GM21367 (cell line): ENCODE measurements at regions not wholly inside any gene's neighbourhood (a gene's known extent, or its start where the extent isn't known, plus 50 kb on each side); places are given as distances from the start of the nearest gene placed in this dataset.

ENCODE experiments used
- ATAC-seq: cut with Tn5 transposase; IDR thresholded peaks from one replicate; pipeline ENCODE4 v1.9.1; 2021; ENCODE audit not compliant: unreplicated experiment

DNA sequence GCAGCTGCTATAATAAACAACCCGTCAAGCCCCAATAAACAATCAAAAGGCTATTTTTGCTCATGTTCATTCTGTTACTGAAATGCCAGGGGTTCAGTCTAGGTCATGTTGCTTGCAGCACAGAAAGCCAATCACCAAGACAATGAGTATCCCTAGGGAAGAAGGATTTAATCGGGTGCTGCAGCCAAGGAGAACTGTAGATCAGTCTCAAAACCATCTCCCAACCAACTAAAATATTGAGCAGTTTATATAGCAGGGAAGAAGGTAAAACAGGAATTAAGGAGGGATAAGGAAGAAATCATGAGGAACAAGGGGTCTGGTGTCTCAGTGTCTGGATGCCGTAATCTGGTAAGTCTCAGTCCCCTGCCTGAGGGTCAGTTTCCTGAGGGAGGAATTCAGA, 169.5 kb downstream of the BLID start:
- ATAC-seq, result no peak

DNA sequence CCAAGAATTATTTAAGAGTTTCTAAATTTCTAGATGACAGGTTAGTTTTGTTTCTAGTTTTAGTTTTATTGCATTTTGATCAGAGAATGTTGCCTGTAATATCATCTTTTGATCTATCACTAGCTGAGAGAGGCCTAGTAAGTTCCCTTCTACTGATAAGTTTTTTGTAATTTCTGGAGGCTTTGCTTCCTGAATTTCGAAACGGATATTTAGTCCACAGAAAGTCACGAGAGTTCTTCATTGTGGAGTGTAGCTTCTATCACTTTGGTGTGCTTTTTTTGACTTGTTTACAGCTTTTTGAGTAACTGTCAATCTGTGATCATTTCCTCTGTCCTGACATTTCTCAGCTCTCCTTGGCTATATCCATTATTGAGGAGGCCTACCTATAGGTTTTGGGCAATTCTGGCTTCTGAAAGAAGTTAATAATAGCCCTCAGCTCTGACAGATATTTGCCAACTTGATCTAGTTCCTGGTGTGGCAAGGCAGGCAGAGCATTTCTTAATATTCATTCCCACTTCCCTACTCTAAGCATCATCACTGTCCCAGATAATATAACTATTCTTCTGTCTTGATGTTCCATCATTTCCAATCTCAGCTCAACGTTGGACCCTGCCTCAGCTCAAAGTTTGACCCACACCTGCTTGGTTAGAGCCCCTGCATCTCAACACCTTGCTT, 171.3 kb downstream of the BLID start:
- ATAC-seq, result no peak

DNA sequence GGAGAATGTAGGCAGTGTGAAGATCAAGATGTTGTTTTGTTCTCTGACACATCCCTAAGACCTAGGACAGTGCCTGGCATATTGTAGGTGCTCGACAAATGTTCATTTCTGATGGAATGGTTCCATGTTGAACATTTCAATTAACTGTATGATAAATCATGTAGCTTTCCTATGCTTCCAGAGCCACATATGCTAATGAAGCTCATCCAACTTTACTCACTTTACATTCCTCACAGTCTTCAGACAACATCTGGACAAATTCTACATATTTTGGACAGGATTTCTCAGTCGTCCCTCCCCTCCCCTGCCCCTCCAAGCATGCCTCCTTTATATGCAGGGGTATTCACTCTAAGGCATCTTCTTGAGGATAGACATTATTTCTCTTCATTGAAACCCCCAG, 177.9 kb downstream of the BLID start:
- no peak for ATAC-seq

DNA sequence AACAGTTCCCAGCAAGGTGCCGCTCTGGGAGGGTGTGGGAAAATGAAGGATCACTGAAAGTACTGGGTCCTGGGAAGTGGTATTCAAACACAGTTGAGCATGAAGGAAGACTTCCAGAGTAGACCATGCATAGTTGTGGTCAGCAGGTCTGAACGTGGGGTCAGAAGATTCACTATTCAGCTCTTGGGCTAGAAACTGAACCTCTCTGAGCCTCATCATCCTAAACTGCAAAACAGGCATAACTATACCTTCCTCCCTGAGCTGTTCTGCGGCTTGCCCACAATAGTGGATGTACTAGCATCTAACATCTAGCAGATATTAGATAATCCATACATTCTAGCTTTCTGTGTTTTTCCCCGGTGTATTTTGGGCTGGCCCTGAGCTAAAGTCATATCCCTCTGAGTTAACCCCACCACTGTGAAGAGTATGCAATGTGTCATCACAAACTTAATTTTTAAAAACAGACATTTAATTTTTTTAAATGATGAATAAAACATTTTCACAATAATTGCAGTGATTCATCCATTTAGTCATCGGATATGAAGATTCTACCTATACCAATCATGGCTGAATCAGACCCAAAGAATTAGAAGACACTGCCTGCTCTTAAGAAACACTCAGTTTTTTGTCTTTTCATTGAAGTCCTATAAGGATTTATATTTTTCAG, 179.1 kb downstream of the BLID start:
- no peak for ATAC-seq

DNA sequence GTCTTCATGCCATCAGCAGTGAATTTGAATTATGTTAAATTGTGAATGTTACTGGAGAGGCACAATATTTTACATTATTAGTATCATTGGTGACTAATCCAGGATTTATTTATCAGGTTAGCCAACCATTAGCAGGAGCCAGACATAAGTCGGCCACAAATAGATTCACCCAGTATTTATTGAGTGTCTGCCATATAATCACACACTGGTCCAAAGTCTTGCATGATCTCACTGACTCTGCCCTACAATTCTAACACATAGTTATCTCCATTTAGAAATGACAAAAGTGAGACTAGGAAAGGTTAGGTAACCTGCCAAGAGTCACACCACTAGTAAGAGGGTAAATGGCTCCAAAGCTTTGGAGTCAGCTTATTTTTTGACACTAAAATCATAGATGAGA, 179.6 kb downstream of the BLID start:
- ATAC-seq, result no peak

- ATAC-seq, result no peak
Observed at GRCh38 chr11:121933694-121934093, 182.3 kb downstream of the BLID start.

DNA sequence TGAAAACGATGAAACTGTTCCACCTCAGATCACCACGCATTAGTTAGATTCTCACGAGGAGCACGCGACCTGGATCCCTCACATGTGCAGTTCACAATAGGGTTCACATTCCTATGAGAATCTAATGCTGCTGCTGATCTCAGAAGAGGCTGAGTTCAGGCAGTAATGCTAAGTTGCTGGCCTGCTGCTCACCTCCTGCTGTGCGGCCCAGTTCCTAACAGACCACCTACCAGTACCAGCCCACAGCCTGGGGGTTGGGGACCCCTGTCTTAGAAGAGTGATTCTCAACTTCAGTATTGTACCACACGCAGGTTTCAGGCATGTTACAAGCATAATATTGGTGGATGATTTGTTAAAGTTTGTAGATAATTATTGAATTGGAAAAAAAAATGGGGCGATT, 182.7 kb downstream of the BLID start:
- ATAC-seq, result no peak

DNA sequence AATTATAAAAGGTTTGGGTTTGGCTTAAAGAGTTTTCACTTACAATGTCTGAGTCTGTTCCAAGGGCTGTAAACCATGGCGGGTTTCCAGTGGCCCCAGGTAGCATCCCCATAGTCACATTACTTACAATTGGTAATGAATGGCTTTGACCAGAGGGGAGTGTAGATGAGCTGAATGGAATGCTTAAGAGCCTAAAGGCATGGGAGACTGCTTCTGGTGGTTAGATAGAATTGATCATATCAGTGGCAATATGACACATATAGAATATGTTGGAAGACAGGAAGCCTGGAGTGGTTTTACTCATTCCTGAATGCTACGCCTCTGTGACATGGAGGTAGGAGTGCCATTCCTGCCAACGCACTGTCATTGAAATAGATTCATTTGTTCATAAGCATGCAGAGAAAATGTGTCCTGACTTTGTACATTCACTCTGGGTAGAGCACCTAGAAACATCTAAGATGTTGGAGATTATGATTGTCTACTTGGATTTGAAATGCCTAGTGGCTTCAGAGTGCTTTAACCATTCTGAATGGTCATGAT, 183.3 kb downstream of the BLID start:
- no peak for ATAC-seq

DNA sequence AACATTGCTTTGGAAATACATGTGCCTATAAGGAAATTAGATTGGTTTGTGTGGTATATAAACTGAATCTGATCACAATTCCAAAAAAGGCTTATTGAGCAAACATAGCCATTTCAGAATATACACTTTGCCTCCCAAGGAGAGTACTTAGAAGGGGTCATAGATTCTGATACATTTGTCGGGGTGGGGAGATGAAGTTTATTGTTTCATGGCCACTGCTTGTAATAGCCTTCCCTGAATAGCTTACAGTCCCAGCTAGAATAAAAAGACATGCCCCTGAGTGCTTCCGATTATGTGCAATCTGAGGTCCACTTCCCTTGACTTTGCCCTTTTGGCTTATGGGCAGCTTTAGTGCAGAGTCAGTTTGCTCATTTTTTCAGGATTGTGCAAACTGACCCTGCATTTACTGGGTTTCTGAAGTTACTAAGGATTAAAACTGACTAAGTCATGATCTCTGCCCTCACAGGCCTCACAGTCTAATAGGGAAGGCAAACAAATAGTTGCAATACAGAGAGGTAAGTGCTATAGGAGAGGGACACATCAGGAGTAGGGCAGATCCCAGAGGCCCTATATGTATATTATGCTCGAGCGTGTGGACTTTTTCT, 184.2 kb downstream of the BLID start:
- ATAC-seq, result no peak

DNA sequence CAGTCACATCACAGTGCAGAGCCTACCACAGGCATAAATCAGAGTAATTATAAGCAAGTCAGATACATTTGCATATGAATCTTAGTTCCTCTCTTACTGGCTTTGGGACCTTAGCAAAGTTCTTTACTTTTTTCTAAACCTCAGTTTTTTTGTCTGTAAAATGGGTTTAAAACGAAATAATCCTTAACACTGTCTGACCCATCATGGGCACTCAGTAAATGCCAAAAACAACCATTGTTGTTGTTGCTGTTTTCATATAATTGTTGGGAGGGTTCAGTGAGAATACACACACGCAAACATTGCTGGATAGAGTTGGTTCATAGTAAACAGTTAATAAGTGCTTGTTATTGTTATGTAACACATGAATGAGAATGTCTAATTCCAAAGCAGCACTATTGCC, 184.9 kb downstream of the BLID start:
- ATAC-seq, result no peak

DNA sequence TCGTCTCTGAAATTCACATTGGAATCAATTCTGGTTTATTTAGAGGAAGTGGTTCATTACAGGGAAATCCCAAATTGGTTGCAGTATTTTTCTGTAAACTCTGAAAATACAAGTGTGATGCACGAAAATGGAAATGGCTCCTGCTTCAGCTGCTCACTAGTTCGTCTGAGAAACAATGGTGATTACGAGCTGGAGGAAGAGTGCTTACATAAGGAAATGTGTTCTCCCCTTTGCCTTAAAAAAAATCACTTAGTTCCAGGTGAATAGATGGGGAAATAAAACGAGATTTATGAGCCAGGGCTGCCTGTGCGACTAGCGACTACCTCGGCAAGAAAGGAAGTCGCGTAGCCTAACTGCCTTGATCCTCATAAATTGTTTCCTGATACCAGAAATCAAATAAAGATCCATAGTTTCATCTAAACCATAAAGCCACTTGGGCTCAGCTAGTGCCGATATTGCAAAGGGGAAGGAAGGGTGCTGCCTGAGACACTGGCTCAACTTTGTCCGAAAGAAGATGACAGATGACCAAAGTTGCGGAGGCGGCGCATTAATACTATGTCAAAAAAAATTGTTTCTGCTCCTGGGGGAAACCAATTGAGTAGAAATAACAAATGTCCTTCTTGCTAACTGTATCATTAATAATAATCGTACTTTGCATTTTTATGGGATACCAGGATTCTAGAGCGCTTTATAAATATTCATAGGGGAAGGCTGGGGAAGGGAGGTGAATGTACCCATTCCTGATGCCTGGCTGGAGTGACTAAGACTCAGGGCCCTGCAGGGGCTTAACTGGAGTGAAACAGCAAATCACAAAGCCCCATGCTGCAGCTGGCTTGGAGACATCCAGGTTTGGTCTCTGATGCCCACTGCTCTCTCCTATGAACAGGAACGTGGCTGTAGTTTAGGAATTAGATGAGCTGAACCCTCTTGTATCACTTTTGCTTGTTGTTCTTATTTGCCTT, 185.7 kb downstream of the BLID start:
- ATAC-seq, result no peak

- ATAC-seq, result no peak
Observed at GRCh38 chr11:121929581-121929980, 186.4 kb downstream of the BLID start.

- ATAC-seq, result no peak
Observed at GRCh38 chr11:121928597-121929580, 187.1 kb downstream of the BLID start.

DNA sequence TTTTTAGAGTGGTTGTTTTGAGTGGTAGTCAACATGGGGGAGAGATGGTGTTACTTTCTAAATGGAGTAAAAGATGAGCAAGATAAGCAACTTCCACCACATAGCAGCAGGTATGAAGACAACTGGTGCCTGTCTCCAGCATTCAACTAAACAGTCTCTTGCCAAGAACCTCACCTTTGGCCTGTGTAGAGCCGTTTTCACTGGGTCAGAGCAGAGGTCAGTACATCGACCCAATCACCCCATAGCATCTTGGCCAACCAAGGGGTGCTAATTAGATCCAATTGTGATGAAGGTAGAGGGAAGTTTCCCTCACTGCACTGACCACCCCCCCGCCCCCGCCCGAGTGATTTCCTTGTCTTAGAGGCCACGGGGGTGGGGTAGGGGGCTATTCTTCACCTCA, 188.2 kb downstream of the BLID start:
- no peak for ATAC-seq

- ATAC-seq, result no peak
Observed at GRCh38 chr11:121927097-121927785, 188.8 kb downstream of the BLID start.

GRCh38 chr11:121924191-121924590, 191.8 kb downstream of the BLID start:
- no peak for ATAC-seq

GRCh38 chr11:121917482-121917881, 198.5 kb downstream of the BLID start:
- ATAC-seq, result no peak

- ATAC-seq, result no peak
Observed at GRCh38 chr11:121914508-121915059, 201.4 kb downstream of the BLID start.

DNA sequence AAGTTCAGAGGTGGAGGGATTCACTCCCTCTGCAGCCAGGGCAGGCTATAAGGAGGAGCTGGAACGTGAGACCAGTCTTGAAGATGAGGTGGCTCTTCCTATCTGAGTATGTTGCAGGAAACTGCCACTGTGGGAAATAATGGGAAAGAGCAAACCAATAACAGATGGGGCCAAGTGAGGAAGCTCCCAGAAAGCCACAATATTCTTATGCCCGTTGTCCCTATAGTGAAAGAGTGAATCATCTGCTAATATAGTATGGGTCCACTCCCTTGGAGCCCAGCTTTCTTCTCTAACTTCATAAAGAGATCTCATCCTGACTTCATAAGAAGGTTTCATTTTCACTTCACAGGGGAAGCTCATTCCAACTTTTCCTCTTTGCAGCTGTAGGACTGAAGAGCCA, 206.4 kb downstream of the BLID start:
- ATAC-seq, result no peak
